OCI-LY3 (cell line): ENCODE measurements at regions not wholly inside any gene's neighbourhood (a gene's known extent, or its start where the extent isn't known, plus 50 kb on each side); places are given as distances from the start of the nearest gene placed in this dataset.

Experiments used
- EZH2phosphoT487 ChIP-seq: fragments of 200-600 bp; shearing (Covaris generic); IDR thresholded peaks from 2 replicates; pipeline ENCODE4 v1.6.1; 2018; ENCODE audit warnings: antibody characterized with exemption, mixed run types, low read depth
- TF ChIP-seq, protein P1 (sequence below): fragments of 200-600, 300-600 bp; sonication (generic); IDR thresholded peaks from 2 replicates; pipeline ENCODE4 v1.5.1; 2014; ENCODE audit warnings: antibody characterized with exemption, low read length, low read depth

DNA sequence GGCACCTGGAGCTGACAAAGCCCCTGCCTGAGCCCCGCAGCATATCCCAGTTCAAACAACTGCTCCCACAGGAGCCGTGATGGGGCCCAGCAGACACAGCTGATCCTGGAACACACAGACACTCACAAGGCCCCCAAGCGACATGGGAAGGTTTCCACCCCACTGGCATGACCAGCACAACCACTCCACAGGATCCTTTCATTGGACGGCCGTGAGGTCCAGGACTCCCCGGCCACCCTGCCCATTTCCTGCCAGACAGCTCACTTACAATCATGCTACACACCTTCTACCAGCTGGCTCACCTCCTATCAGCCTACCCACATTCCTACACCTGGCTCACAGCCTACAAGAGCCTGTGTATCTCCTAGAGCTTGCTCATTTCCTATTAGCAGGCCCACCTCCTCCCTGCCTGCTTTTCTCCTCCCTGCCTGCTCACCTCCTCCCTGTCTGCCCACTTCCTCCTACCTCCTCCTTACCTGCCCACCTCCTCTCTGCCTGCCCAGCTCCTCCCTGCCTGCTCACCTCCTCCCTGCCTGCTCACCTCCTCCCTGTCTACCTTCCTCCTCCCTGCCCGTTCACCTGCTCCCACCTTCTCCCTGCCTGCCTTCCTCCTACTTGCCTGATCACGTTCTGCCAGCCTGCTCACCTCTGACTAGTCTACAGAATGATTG, 73.9 kb downstream of the MATN1 start:
- TF ChIP-seq, protein P1, sequence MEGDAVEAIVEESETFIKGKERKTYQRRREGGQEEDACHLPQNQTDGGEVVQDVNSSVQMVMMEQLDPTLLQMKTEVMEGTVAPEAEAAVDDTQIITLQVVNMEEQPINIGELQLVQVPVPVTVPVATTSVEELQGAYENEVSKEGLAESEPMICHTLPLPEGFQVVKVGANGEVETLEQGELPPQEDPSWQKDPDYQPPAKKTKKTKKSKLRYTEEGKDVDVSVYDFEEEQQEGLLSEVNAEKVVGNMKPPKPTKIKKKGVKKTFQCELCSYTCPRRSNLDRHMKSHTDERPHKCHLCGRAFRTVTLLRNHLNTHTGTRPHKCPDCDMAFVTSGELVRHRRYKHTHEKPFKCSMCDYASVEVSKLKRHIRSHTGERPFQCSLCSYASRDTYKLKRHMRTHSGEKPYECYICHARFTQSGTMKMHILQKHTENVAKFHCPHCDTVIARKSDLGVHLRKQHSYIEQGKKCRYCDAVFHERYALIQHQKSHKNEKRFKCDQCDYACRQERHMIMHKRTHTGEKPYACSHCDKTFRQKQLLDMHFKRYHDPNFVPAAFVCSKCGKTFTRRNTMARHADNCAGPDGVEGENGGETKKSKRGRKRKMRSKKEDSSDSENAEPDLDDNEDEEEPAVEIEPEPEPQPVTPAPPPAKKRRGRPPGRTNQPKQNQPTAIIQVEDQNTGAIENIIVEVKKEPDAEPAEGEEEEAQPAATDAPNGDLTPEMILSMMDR, result no peak
- TF ChIP-seq EZH2phosphoT487, result no peak
